ENCODE measurements at regions not wholly inside any gene's neighbourhood (a gene's known extent, or its start where the extent isn't known, plus 50 kb on each side); places are given as distances from the start of the nearest gene placed in this dataset.

DNA sequence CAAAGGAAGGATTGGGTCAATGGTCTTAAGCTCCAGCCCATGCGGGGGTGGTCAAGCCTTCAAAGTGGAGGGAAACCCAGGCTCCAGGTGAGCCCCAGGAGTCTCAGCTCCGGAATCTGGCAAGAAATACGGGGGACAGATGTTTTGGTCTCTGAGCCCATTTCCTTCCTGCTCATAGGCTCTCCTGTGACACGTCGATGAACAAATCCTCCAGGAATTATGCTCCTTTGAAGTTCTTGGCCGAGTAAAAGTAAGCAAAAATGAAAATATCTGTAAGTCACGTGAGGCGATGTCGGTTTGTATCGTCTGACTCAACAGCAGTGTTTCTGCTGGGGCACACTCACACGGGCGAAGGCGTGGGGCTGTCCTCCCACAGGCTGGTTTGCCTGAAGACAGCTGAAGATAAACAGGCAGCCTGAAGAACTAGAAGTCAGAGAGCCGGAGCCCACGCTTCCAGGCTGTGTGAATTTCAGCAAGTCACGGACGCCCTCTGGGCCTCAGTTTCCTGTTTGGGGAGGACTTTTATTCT, 52.6 kb upstream of the SMNDC1 start:
- no peaks in the 10 kb centered on the region for H3K9me3 ChIP-seq (ENCODE audit: control insufficient read depth, insufficient read depth, low read depth, low read length)
- H3K4me3 ChIP-seq (replicated peaks in 1 of 4; ENCODE audit: control extremely low read depth in 1 of 4, insufficient read depth in 1 of 4, low read depth in 3 of 4, low read length in 4 of 4), result no peak overlapping the region
- peaks cover 32% of the 10 kb centered on the region for H3K4me1 ChIP-seq (ENCODE audit: control insufficient read depth, extremely low read depth, insufficient read depth, low read length)
- no peak overlapping the region for H3K9ac ChIP-seq (ENCODE audit: insufficient read depth, low read length)
- TF ChIP-seq EZH2 (IDR thresholded peaks at IDR 0.05; ENCODE audit: low read length, missing control alignments), result no peak
- no peaks in the 10 kb centered on the region for H3K36me3 ChIP-seq (ENCODE audit: control insufficient read depth, insufficient read depth, low read length)
- no peaks in the 10 kb centered on the region for H3K79me2 ChIP-seq (ENCODE audit: control insufficient read depth, insufficient read depth, low read length)
- H2AFZ ChIP-seq (ENCODE audit: low read length), result no peak overlapping the region
- no peaks in the 10 kb centered on the region for H3K27me3 ChIP-seq (ENCODE audit: control insufficient read depth, insufficient read depth, low read length)
- DNase-seq (ENCODE audit: low read depth in 2 of 2), result peak; percentile 97
- no peaks in the 10 kb centered on the region for H4K20me1 ChIP-seq (ENCODE audit: control insufficient read depth, extremely low read depth, insufficient read depth, low read length)
- peak overlapping the region; percentile 72 for H3K4me2 ChIP-seq (ENCODE audit: extremely low read depth, insufficient read depth, low read length)
- H3K27ac ChIP-seq (ENCODE audit: insufficient read depth, low read length), result peak overlapping the region; percentile 95

DNA sequence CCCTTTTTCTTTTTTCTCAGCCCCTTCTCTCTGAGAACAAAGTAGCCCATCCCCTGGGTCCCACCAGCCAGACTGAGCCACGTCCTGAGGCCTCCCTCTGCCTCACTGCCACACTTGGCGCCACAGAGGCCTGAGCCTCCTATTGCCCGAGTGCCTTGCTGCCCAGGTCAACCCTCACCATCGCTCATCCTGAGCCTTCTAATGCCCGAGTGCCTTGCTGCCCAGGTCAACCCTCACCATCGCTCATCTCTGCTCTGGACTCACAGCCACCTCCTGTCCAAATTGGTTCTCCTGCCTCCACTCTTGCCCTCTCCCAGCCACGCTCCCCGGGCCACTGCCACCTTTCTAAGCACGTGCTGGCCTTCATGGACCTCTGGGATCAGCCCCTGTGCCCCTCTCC, 53.2 kb upstream of the SMNDC1 start:
- peak overlapping the region; percentile 95 for H3K27ac ChIP-seq (ENCODE audit: insufficient read depth, low read length)
- no peak overlapping the region for H2AFZ ChIP-seq (ENCODE audit: low read length)
- H3K9me3 ChIP-seq (ENCODE audit: control insufficient read depth, insufficient read depth, low read depth, low read length), result no peaks in the 10 kb centered on the region
- no peak overlapping the region for H3K4me3 ChIP-seq (replicated peaks in 1 of 4; ENCODE audit: control extremely low read depth in 1 of 4, insufficient read depth in 1 of 4, low read depth in 3 of 4, low read length in 4 of 4)
- DNase-seq (ENCODE audit: low read depth in 2 of 2), result no peak
- H3K4me1 ChIP-seq (ENCODE audit: control insufficient read depth, extremely low read depth, insufficient read depth, low read length), result peaks cover 32% of the 10 kb centered on the region
- H3K79me2 ChIP-seq (ENCODE audit: control insufficient read depth, insufficient read depth, low read length), result no peaks in the 10 kb centered on the region
- H3K27me3 ChIP-seq (ENCODE audit: control insufficient read depth, insufficient read depth, low read length), result no peaks in the 10 kb centered on the region
- TF ChIP-seq, protein P1, sequence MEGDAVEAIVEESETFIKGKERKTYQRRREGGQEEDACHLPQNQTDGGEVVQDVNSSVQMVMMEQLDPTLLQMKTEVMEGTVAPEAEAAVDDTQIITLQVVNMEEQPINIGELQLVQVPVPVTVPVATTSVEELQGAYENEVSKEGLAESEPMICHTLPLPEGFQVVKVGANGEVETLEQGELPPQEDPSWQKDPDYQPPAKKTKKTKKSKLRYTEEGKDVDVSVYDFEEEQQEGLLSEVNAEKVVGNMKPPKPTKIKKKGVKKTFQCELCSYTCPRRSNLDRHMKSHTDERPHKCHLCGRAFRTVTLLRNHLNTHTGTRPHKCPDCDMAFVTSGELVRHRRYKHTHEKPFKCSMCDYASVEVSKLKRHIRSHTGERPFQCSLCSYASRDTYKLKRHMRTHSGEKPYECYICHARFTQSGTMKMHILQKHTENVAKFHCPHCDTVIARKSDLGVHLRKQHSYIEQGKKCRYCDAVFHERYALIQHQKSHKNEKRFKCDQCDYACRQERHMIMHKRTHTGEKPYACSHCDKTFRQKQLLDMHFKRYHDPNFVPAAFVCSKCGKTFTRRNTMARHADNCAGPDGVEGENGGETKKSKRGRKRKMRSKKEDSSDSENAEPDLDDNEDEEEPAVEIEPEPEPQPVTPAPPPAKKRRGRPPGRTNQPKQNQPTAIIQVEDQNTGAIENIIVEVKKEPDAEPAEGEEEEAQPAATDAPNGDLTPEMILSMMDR (conservative IDR thresholded peaks at IDR 0.05 in 1 of 2, IDR thresholded peaks at IDR 0.05 in 1 of 2; ENCODE audit: low read depth in 1 of 2, low read length in 2 of 2), result no peak
- no peaks in the 10 kb centered on the region for H3K36me3 ChIP-seq (ENCODE audit: control insufficient read depth, insufficient read depth, low read length)
- H3K4me2 ChIP-seq (ENCODE audit: extremely low read depth, insufficient read depth, low read length), result peak overlapping the region; percentile 72
- H4K20me1 ChIP-seq (ENCODE audit: control insufficient read depth, extremely low read depth, insufficient read depth, low read length), result no peaks in the 10 kb centered on the region
- H3K9ac ChIP-seq (ENCODE audit: insufficient read depth, low read length), result no peak overlapping the region

DNA sequence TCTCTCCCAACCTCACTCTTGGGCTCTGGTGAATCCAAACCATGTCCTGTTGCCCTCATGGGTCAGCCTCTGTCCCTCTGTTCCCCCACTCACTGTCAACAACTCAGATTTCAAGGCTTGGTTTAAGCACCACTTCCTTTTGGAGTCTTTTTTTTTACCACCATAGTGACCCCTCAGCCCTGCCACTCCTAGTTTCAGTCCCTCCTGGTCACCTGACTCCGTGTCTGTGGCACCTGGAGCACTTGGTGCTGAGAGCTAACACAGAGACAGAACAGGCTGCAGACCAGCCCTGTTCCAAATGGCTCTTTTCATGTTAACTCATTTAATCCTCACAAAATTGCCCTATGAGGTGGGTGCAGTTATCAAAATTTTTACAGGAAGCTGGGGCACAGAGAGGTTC, 53.6 kb upstream of the SMNDC1 start:
- H3K27me3 ChIP-seq (ENCODE audit: control insufficient read depth, insufficient read depth, low read length), result no peaks in the 10 kb centered on the region
- no peak overlapping the region for H3K4me3 ChIP-seq (replicated peaks in 1 of 4; ENCODE audit: control extremely low read depth in 1 of 4, insufficient read depth in 1 of 4, low read depth in 3 of 4, low read length in 4 of 4)
- no peak for TF ChIP-seq EZH2 (IDR thresholded peaks at IDR 0.05; ENCODE audit: low read length, missing control alignments)
- TF ChIP-seq, protein P1 (conservative IDR thresholded peaks at IDR 0.05 in 1 of 2, IDR thresholded peaks at IDR 0.05 in 1 of 2; ENCODE audit: low read depth in 1 of 2, low read length in 2 of 2), result no peak
- H3K36me3 ChIP-seq (ENCODE audit: control insufficient read depth, insufficient read depth, low read length), result no peaks in the 10 kb centered on the region
- no peak overlapping the region for H3K9ac ChIP-seq (ENCODE audit: insufficient read depth, low read length)
- H3K4me1 ChIP-seq (ENCODE audit: control insufficient read depth, extremely low read depth, insufficient read depth, low read length), result peaks cover 32% of the 10 kb centered on the region
- H3K9me3 ChIP-seq (ENCODE audit: control insufficient read depth, insufficient read depth, low read depth, low read length), result no peaks in the 10 kb centered on the region
- DNase-seq (ENCODE audit: low read depth in 2 of 2), result no peak
- H2AFZ ChIP-seq (ENCODE audit: low read length), result no peak overlapping the region
- no peak overlapping the region for H3K4me2 ChIP-seq (ENCODE audit: extremely low read depth, insufficient read depth, low read length)
- no peaks in the 10 kb centered on the region for H3K79me2 ChIP-seq (ENCODE audit: control insufficient read depth, insufficient read depth, low read length)
- no peaks in the 10 kb centered on the region for H4K20me1 ChIP-seq (ENCODE audit: control insufficient read depth, extremely low read depth, insufficient read depth, low read length)
- peak overlapping the region; percentile 95 for H3K27ac ChIP-seq (ENCODE audit: insufficient read depth, low read length)

Measured in fibroblast of lung (primary cell).